Smooth muscle cell (in vitro differentiated cells): ENCODE measurements at regions not wholly inside any gene's neighbourhood (a gene's known extent, or its start where the extent isn't known, plus 50 kb on each side); places are given as distances from the start of the nearest gene placed in this dataset.
A peak's percentile ranks its signal among the peaks of the same experiment; 100 is the strongest.

Experiments used
- DNase-seq: peaks from one replicate; lab custom pipeline; 2025; ENCODE audit not compliant: unreplicated experiment; lab: John Stamatoyannopoulos, UW
- H2AFZ ChIP-seq: fragments of 200-600 bp; sonication (generic); 2 replicates; pipeline ENCODE4 v1.6.0; 2016; ENCODE audit warnings: antibody characterized with exemption, low read depth, mild to moderate bottlenecking
- H3F3A ChIP-seq: fragments of 200-600 bp; sonication (generic); 2 replicates; pipeline ENCODE4 v1.6.0; 2017; ENCODE audit warnings: antibody characterized with exemption, low read depth
- H3K27ac ChIP-seq: fragments of 200-600 bp; sonication (generic); 2 replicates; pipeline ENCODE4 v1.5.1; 2016; ENCODE audit warnings: low read depth, mild to moderate bottlenecking
- H3K27me3 ChIP-seq: fragments of 200-600 bp; sonication (generic); 2 replicates; pipeline ENCODE4 v1.6.1; 2016; ENCODE audit warnings: low read depth, mild to moderate bottlenecking
- H3K36me3 ChIP-seq: fragments of 200-600 bp; sonication (generic); 2 replicates; pipeline ENCODE4 v1.5.1; 2016; ENCODE audit warnings: low read depth
- H3K4me1 ChIP-seq: fragments of 200-600 bp; sonication (generic); 2 replicates; pipeline ENCODE4 v1.5.1; 2016; ENCODE audit warnings: low read depth
- H3K4me2 ChIP-seq: fragments of 200-600 bp; sonication (generic); 2 replicates; pipeline ENCODE4 v1.6.0; 2016; ENCODE audit warnings: mild to moderate bottlenecking
- H3K4me3 ChIP-seq: fragments of 200-600 bp; sonication (generic); 2 replicates; pipeline ENCODE4 v1.5.1; 2016; ENCODE audit warnings: mild to moderate bottlenecking
- H3K79me2 ChIP-seq: fragments of 200-600 bp; sonication (generic); 2 replicates; pipeline ENCODE4 v1.6.0; 2016; ENCODE audit warnings: low read depth, mild to moderate bottlenecking
- H3K9ac ChIP-seq: fragments of 200-600 bp; sonication (generic); 2 replicates; pipeline ENCODE4 v1.6.0; 2016; ENCODE audit warnings: low read depth
- H3K9me3 ChIP-seq: fragments of 200-600 bp; sonication (generic); replicated peaks from 2 replicates; pipeline ENCODE4 v1.5.1; 2016; ENCODE audit warnings: low read depth
- H4K20me1 ChIP-seq: fragments of 200-600 bp; sonication (generic); 2 replicates; pipeline ENCODE4 v1.6.0; 2016; ENCODE audit warnings: low read depth
- CTCF ChIP-seq: fragments of 200-600 bp; sonication (generic); IDR thresholded peaks from 2 replicates; pipeline ENCODE4 v1.5.1; 2017; ENCODE audit warnings: borderline replicate concordance, mild to moderate bottlenecking, antibody characterized with exemption; ENCODE audit not compliant: insufficient read depth, poor library complexity, severe bottlenecking
- WGBS: methylation state at CpG from one replicate; pipeline ENCODE4 v1.1.7; 2016; ENCODE audit warnings: low lambda C conversion rate; 5-methylcytosine and 5-hydroxymethylcytosine counted together

- 86% methylated on average over 1 of the region's 1 CpG for WGBS
- no peak for TF ChIP-seq CTCF
Observed at GRCh38 chr2:139825726-139826125, 1045.5 kb upstream of the NXPH2 start.

GRCh38 chr2:139819273-139819796 is 1039.1 kb upstream of the NXPH2 start:
- Histone ChIP-seq H3K9me3 (no peaks in the 10 kb centered on the region), H3K9ac (no peak overlapping the region), H4K20me1 (no peaks in the 10 kb centered on the region), H3K4me2 (no peak overlapping the region), H2AFZ (no peak overlapping the region), H3K79me2 (no peaks in the 10 kb centered on the region), H3K36me3 (no peaks in the 10 kb centered on the region), H3K4me3 (no peak overlapping the region), H3K27me3 (no peaks in the 10 kb centered on the region), H3K27ac (no peak overlapping the region), H3F3A (no peaks in the 10 kb centered on the region), H3K4me1 (no peaks in the 10 kb centered on the region)
- no peak for TF ChIP-seq CTCF
- 47% methylated on average over 2 of the region's 2 CpGs for WGBS
- no peak for DNase-seq

More at GRCh38 chr2:139825726-139826125, 1045.5 kb upstream of the NXPH2 start:
- Histone ChIP-seq H3K27ac (peak overlapping the region; percentile 41), H3K4me3 (no peak overlapping the region), H3K4me2 (peak overlapping the region; percentile 24), H2AFZ (no peak overlapping the region), H3K36me3 (no peaks in the 10 kb centered on the region), H4K20me1 (no peaks in the 10 kb centered on the region), H3K79me2 (no peaks in the 10 kb centered on the region), H3K9ac (no peak overlapping the region), H3K9me3 (no peaks in the 10 kb centered on the region), H3K27me3 (no peaks in the 10 kb centered on the region), H3F3A (no peaks in the 10 kb centered on the region), H3K4me1 (no peaks in the 10 kb centered on the region)
- DNase-seq = no peak

GRCh38 chr2:139814458-139814857 is 1034.3 kb upstream of the NXPH2 start:
- H3K4me3 ChIP-seq = no peak overlapping the region
- H3F3A ChIP-seq = no peaks in the 10 kb centered on the region
- WGBS = 94% methylated on average over 2 of the region's 2 CpGs
- no peak for DNase-seq
- H3K27ac ChIP-seq = no peak overlapping the region
- no peaks in the 10 kb centered on the region for H3K79me2 ChIP-seq
- H3K36me3 ChIP-seq = no peaks in the 10 kb centered on the region
- no peaks in the 10 kb centered on the region for H3K9me3 ChIP-seq
- no peak for TF ChIP-seq CTCF
- H3K4me1 ChIP-seq = no peaks in the 10 kb centered on the region
- no peak overlapping the region for H2AFZ ChIP-seq
- no peaks in the 10 kb centered on the region for H3K27me3 ChIP-seq
- no peak overlapping the region for H3K9ac ChIP-seq
- H4K20me1 ChIP-seq = no peaks in the 10 kb centered on the region
- no peak overlapping the region for H3K4me2 ChIP-seq

- WGBS = 90% methylated on average over 2 of the region's 2 CpGs
Observed at GRCh38 chr2:139813340-139813739, 1033.2 kb upstream of the NXPH2 start.

More at GRCh38 chr2:139813340-139813739, 1033.2 kb upstream of the NXPH2 start:
- Histone ChIP-seq H3K9me3 (no peaks in the 10 kb centered on the region), H3K79me2 (no peaks in the 10 kb centered on the region), H3K4me2 (no peak overlapping the region), H4K20me1 (no peaks in the 10 kb centered on the region), H3K4me1 (no peaks in the 10 kb centered on the region), H3F3A (no peaks in the 10 kb centered on the region), H3K27ac (no peak overlapping the region), H3K36me3 (no peaks in the 10 kb centered on the region), H2AFZ (no peak overlapping the region), H3K9ac (no peak overlapping the region), H3K4me3 (no peak overlapping the region), H3K27me3 (no peaks in the 10 kb centered on the region)
- no peak for TF ChIP-seq CTCF
- no peak for DNase-seq
